Suprapubic skin (tissue), 4 donors: ENCODE measurements at regions not wholly inside any gene's neighbourhood (a gene's known extent, or its start where the extent isn't known, plus 50 kb on each side); places are given as distances from the start of the nearest gene placed in this dataset.

Experiments
- DNase-seq, 2 donors: peaks; one replicate each; pipeline ENCODE4 v3.0.0-alpha.2; 2019; ENCODE audit warnings: low spot score in 2 of 2
- H3K27ac ChIP-seq: fragments of 200-600 bp; sonication (generic); one replicate; pipeline ENCODE4 v1.5.1; 2019
- H3K27me3 ChIP-seq: fragments of 200-600 bp; sonication (generic); one replicate; pipeline ENCODE4 v1.5.1; 2019
- H3K36me3 ChIP-seq: fragments of 200-600 bp; sonication (generic); one replicate; pipeline ENCODE4 v1.5.1; 2019
- H3K4me1 ChIP-seq: fragments of 200-600 bp; sonication (generic); one replicate; pipeline ENCODE4 v1.5.1; 2019
- H3K4me3 ChIP-seq: fragments of 200-600 bp; sonication (generic); one replicate; pipeline ENCODE4 v1.5.1; 2019; ENCODE audit warnings: mild to moderate bottlenecking
- H3K9me3 ChIP-seq: fragments of 200-600 bp; sonication (generic); one replicate; pipeline ENCODE4 v1.5.1; 2019
- CTCF ChIP-seq, 2 donors: fragments of 200-600 bp in 1 of 2; fragments of 450-650 bp in 1 of 2; sonication (generic) in 1 of 2; IDR thresholded peaks; one replicate each; pipeline ENCODE4 v1.5.1; 2016 to 2019; ENCODE audit warnings: antibody characterized with exemption in 2 of 2, mild to moderate bottlenecking in 1 of 2, moderate library complexity in 1 of 2
- EP300 ChIP-seq: sonication (generic); formaldehyde crosslinking; IDR thresholded peaks from one replicate; pipeline ENCODE4 v1.6.1; 2017; ENCODE audit warnings: antibody characterized with exemption
- POLR2A ChIP-seq, 2 donors: fragments of 450-650 bp; IDR thresholded peaks; one replicate each; pipeline ENCODE4 v1.6.1; 2017; ENCODE audit warnings: antibody characterized with exemption in 2 of 2, mild to moderate bottlenecking in 2 of 2, moderate library complexity in 2 of 2
- POLR2AphosphoS5 ChIP-seq, 3 donors: sonication (generic); formaldehyde crosslinking; IDR thresholded peaks; one replicate each; pipeline ENCODE4 v1.6.1; 2017; ENCODE audit warnings: antibody characterized with exemption in 3 of 3
- WGBS: methylation state at CpG from one replicate; pipeline ENCODE4 v1.1.5; 2018; 5-methylcytosine and 5-hydroxymethylcytosine counted together

- Histone ChIP-seq H3K36me3 (no peaks in the 10 kb centered on the region), H3K4me1 (no peaks in the 10 kb centered on the region), H3K27me3 (no peaks in the 10 kb centered on the region), H3K4me3 (no peak overlapping the region), H3K9me3 (no peaks in the 10 kb centered on the region), H3K27ac (no peak overlapping the region)
- no peak for TF ChIP-seq POLR2AphosphoS5 (IDR thresholded peaks at IDR 0.05)
- no peak for TF ChIP-seq CTCF (IDR thresholded peaks at IDR 0.05)
- no peak for TF ChIP-seq EP300
- TF ChIP-seq POLR2A (IDR thresholded peaks at IDR 0.05), result no peak
- no peak for DNase-seq
- 67% methylated on average over 3 of the region's 3 CpGs for WGBS
Measured at GRCh38 chr16:63806794-63807506, 1314.9 kb downstream of the CDH11 start.

- Histone ChIP-seq H3K27me3 (no peaks in the 10 kb centered on the region), H3K9me3 (no peaks in the 10 kb centered on the region), H3K27ac (no peak overlapping the region), H3K4me1 (no peaks in the 10 kb centered on the region), H3K4me3 (no peak overlapping the region), H3K36me3 (no peaks in the 10 kb centered on the region)
- 76% methylated on average over 2 of the region's 2 CpGs for WGBS
- TF ChIP-seq POLR2AphosphoS5 (IDR thresholded peaks at IDR 0.05) (no peak), EP300 (no peak), CTCF (IDR thresholded peaks at IDR 0.05) (no peak), POLR2A (IDR thresholded peaks at IDR 0.05) (no peak)
- DNase-seq, result no peak
Measured at GRCh38 chr16:63804126-63804525, 1317.7 kb downstream of the CDH11 start.

GRCh38 chr16:63789603-63790002 lies 1332.3 kb downstream of the CDH11 start:
- H3K4me1 ChIP-seq, result no peaks in the 10 kb centered on the region
- no peaks in the 10 kb centered on the region for H3K27me3 ChIP-seq
- no peaks in the 10 kb centered on the region for H3K36me3 ChIP-seq
- H3K27ac ChIP-seq, result no peak overlapping the region
- WGBS, result 89% methylated on average over 2 of the region's 2 CpGs
- H3K4me3 ChIP-seq, result no peak overlapping the region
- peaks cover 12% of the 10 kb centered on the region for H3K9me3 ChIP-seq
- no peak for DNase-seq
- TF ChIP-seq EP300, result no peak
- TF ChIP-seq POLR2AphosphoS5 (IDR thresholded peaks at IDR 0.05), result no peak
- TF ChIP-seq POLR2A (IDR thresholded peaks at IDR 0.05), result no peak
- peak in 1 of 2 donors; percentile 9 for TF ChIP-seq CTCF (IDR thresholded peaks at IDR 0.05)

GRCh38 chr16:63787014-63787413 lies 1334.8 kb downstream of the CDH11 start:
- H3K9me3 ChIP-seq, result peaks cover 12% of the 10 kb centered on the region
- DNase-seq, result no peak
- H3K4me1 ChIP-seq, result no peaks in the 10 kb centered on the region
- H3K4me3 ChIP-seq, result no peak overlapping the region
- H3K27me3 ChIP-seq, result no peaks in the 10 kb centered on the region
- no peak overlapping the region for H3K27ac ChIP-seq
- WGBS, result 97% methylated on average over 1 of the region's 1 CpG
- TF ChIP-seq CTCF (IDR thresholded peaks at IDR 0.05) (no peak), POLR2A (IDR thresholded peaks at IDR 0.05) (no peak), EP300 (no peak), POLR2AphosphoS5 (IDR thresholded peaks at IDR 0.05) (no peak)
- no peaks in the 10 kb centered on the region for H3K36me3 ChIP-seq

GRCh38 chr16:63785170-63785569 lies 1336.7 kb downstream of the CDH11 start:
- Histone ChIP-seq H3K4me1 (no peaks in the 10 kb centered on the region), H3K27me3 (no peaks in the 10 kb centered on the region), H3K9me3 (peaks cover 12% of the 10 kb centered on the region), H3K36me3 (no peaks in the 10 kb centered on the region), H3K4me3 (no peak overlapping the region), H3K27ac (no peak overlapping the region)
- no peak for DNase-seq
- whole genome bisulfite sequencing, result 90% methylated on average over 2 of the region's 2 CpGs
- no peak for TF ChIP-seq POLR2A (IDR thresholded peaks at IDR 0.05)
- no peak for TF ChIP-seq POLR2AphosphoS5 (IDR thresholded peaks at IDR 0.05)
- no peak for TF ChIP-seq CTCF (IDR thresholded peaks at IDR 0.05)
- no peak for TF ChIP-seq EP300
